Activated CD8-positive, alpha-beta T cell treated with anti-CD3 and anti-CD28 coated beads for 36 hours (primary cell): ENCODE measurements at regions not wholly inside any gene's neighbourhood (a gene's known extent, or its start where the extent isn't known, plus 50 kb on each side); places are given as distances from the start of the nearest gene placed in this dataset.

Experiments
- ATAC-seq: fragments of 200-7000 bp; cut with Tn5 transposase; one replicate; pipeline ENCODE4 v1.10.0; 2021; ENCODE audit warnings: mild to moderate bottlenecking, moderate library complexity
- CTCF ChIA-PET: fragments of 350-600 bp; sonication (Branson Sonifier 250); formaldehyde crosslinking; loops from one replicate; lab custom pipeline; 2021; ENCODE audit warnings: antibody characterized with exemption; lab: Charles Lee
- POLR2A ChIA-PET: fragments of 350-600 bp; sonication (Branson Sonifier 250); formaldehyde crosslinking; loops from one replicate; lab custom pipeline; 2021; ENCODE audit warnings: antibody characterized with exemption; lab: Charles Lee
- DNase-seq: peaks from one replicate; pipeline ENCODE4 v3.0.0-alpha.2; 2020
- H3K27ac Mint-ChIP-seq: one replicate; pipeline ENCODE4 v1.8.0; 2021; ENCODE audit warnings: mild to moderate bottlenecking, mixed read lengths
- H3K27me3 Mint-ChIP-seq: one replicate; pipeline ENCODE4 v1.8.0; 2021; ENCODE audit warnings: mixed read lengths
- H3K36me3 Mint-ChIP-seq: one replicate; pipeline ENCODE4 v1.8.0; 2021; ENCODE audit warnings: low read depth, mixed read lengths
- H3K4me1 Mint-ChIP-seq: one replicate; pipeline ENCODE4 v1.8.0; 2021; ENCODE audit warnings: low read depth, mixed read lengths
- H3K4me3 Mint-ChIP-seq: one replicate; pipeline ENCODE4 v1.8.0; 2021; ENCODE audit warnings: mild to moderate bottlenecking, moderate library complexity, mixed read lengths
- H3K9me3 Mint-ChIP-seq: one replicate; pipeline ENCODE4 v1.8.0; 2021; ENCODE audit warnings: mixed read lengths
- intact Hi-C: fragments of 100-400 bp; cut with micrococcal nuclease; formaldehyde crosslinking; loops from one replicate; pipeline ENCODE4 v1.10.0; 2022
- TF ChIP-seq, protein P1 (sequence below): fragments of 200-600 bp; IDR thresholded peaks from one replicate; pipeline ENCODE4 v1.8.0; 2022; ENCODE audit warnings: antibody characterized with exemption, mild to moderate bottlenecking

DNA sequence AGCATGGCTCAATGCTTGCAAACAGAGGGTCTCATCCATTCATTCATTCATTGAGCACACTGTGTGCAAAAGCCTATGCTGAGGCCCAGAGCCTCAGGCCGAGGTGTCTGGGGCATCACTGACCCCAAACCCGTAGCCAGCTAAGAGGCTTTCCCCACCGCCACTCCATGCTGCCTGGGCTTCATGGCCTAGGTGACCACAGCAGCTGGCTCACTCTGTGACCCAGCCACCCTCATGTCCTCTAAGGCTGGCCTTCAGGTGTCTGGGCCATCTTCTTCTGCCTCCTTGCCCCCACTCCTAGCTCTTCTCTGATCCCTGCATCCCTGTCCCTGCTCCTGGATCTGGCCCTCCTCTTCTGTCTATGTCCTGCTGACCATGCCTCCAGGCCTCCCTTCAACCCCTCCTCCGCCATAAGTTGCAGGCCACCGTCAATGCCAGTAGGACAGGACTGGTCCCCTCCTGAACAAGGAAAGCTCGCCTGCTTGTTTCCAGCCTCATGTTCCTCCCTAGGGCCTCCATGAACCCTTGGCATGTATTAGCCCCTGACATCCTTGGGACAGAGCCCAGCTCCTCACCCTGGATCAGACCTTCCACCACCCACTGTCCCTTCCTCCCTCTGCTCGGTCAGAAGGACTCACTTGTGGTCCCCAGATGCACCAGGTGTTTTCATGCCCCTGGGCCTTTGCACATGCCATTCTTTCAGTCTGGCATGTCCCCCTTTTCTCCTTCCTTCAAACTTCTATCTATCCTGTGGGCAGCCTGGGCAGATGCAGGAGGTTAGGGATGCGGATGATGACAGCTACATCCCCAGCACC is 92.8 kb downstream of the MYEOV start:
- Mint-ChIP-seq H3K4me1 (no peaks in the 10 kb centered on the region), H3K27me3 (no peaks in the 10 kb centered on the region), H3K27ac (no peak overlapping the region), H3K9me3 (peaks cover 21% of the 10 kb centered on the region), H3K4me3 (no peak overlapping the region), H3K36me3 (no peaks in the 10 kb centered on the region)
- no peak for ATAC-seq
- POLR2A ChIA-PET, result no interaction called here
- CTCF ChIA-PET, result interaction anchor here (0.6 kb wide), 1 partner anchor 1129 kb away, joined by 3 read pairs; no protein-coding TSS in a partner anchor
- intact Hi-C loops, result no loop called here
- TF ChIP-seq, protein P1, sequence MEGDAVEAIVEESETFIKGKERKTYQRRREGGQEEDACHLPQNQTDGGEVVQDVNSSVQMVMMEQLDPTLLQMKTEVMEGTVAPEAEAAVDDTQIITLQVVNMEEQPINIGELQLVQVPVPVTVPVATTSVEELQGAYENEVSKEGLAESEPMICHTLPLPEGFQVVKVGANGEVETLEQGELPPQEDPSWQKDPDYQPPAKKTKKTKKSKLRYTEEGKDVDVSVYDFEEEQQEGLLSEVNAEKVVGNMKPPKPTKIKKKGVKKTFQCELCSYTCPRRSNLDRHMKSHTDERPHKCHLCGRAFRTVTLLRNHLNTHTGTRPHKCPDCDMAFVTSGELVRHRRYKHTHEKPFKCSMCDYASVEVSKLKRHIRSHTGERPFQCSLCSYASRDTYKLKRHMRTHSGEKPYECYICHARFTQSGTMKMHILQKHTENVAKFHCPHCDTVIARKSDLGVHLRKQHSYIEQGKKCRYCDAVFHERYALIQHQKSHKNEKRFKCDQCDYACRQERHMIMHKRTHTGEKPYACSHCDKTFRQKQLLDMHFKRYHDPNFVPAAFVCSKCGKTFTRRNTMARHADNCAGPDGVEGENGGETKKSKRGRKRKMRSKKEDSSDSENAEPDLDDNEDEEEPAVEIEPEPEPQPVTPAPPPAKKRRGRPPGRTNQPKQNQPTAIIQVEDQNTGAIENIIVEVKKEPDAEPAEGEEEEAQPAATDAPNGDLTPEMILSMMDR, result no peak
- no peak for DNase-seq

DNA sequence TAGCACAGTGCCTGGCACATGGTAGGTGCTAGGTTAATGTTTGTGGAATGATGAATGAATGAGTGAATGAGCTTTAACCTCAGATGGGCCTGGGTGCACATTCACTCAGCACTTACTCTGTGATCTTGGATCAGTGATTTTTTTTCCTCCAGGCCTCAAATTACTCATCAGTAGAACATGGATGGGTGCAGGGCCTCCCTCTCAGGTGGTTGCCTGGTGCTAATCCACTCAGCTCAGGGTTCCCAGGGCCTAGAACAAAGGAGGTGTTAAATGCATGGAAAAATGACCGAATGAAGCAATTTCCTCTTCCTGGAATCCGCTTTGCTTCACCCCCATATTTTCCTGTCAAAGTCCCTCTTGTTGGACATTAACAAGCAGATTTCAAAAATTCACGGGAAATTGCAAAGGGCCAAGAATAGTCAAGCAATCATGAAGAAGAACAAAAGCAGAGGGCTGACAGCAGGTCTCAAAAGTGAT is 93.5 kb downstream of the MYEOV start:
- no peaks in the 10 kb centered on the region for H3K27me3 Mint-ChIP-seq
- no peak for ATAC-seq
- TF ChIP-seq, protein P1, result no peak
- CTCF ChIA-PET, result no interaction called here
- H3K27ac Mint-ChIP-seq, result no peak overlapping the region
- POLR2A ChIA-PET, result no interaction called here
- intact Hi-C loops, result no loop called here
- peaks cover 21% of the 10 kb centered on the region for H3K9me3 Mint-ChIP-seq
- H3K4me3 Mint-ChIP-seq, result no peak overlapping the region
- no peaks in the 10 kb centered on the region for H3K36me3 Mint-ChIP-seq
- no peak for DNase-seq
- no peaks in the 10 kb centered on the region for H3K4me1 Mint-ChIP-seq

DNA sequence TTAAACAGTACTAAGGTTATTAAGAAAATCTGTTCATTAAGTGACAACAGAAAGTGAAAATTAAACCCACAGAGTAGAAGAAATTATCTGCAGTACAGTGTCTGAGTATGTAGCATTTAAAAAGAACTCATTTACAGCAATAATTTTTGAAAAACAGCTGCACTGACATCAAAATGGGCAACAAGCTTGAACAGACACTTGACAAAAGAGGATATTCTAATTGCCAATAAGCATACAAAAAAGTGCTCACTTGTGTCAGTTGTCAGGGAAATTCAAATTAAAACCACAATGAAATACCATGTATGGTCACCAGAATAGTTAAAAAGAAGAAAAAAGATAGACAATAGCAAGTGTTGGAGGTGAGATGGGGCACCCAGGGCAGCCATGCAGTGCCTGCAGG is 93.3 kb upstream of the LINC01488 start:
- ChIA-PET CTCF (no interaction called here), POLR2A (no interaction called here)
- no peak overlapping the region for H3K27ac Mint-ChIP-seq
- H3K4me3 Mint-ChIP-seq, result no peak overlapping the region
- TF ChIP-seq, protein P1, result no peak
- DNase-seq (no peak), ATAC-seq (no peak)
- no peaks in the 10 kb centered on the region for H3K4me1 Mint-ChIP-seq
- intact Hi-C loops, result no loop called here
- H3K27me3 Mint-ChIP-seq, result no peaks in the 10 kb centered on the region
- no peaks in the 10 kb centered on the region for H3K36me3 Mint-ChIP-seq
- H3K9me3 Mint-ChIP-seq, result peaks cover 21% of the 10 kb centered on the region

DNA sequence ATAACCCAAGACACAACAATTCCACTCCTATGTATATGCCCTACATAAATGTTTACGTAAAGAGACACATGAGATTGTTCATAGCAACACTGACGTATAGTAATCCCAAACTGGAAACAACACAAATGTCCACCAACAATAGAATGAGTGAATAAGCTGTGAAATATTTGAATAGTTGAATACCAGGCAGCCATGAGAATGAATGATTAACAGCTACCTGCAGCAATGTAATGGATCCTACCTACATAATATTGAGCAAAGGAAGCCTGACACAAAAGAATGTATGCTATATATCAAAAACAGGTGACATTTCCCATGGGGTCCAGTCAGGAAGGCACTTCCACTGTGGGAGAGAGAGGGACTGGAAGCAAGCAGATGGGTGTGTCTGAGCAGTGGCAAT is 92.8 kb upstream of the LINC01488 start:
- Mint-ChIP-seq H3K4me3 (no peak overlapping the region), H3K4me1 (no peaks in the 10 kb centered on the region), H3K36me3 (no peaks in the 10 kb centered on the region), H3K27me3 (no peaks in the 10 kb centered on the region), H3K27ac (no peak overlapping the region), H3K9me3 (peaks cover 21% of the 10 kb centered on the region)
- DNase-seq (no peak), ATAC-seq (no peak)
- CTCF ChIA-PET, result no interaction called here
- intact Hi-C loops, result no loop called here
- TF ChIP-seq, protein P1, result no peak
- POLR2A ChIA-PET, result no interaction called here

DNA sequence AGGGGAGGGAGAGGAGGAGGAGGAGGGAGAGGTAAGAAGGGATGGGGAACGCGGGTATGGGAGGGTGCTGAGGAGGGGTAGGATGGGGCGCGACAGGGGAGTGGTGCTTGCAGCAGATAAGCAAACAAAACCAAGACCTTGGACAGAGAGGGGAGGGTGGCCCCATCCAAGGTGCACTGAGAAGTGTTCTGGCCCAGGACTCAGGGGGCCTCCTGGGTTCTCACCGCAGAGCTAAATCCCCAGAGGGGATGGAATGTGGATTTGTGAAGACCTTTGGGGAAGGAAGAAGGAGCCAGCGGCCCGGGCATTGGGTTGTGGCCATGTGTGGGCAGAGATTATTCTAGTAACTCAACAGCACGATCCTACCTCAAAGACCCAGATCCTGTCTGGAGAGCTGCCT is 90.9 kb upstream of the LINC01488 start:
- intact Hi-C loops, result no loop called here
- DNase-seq, result no peak
- H3K4me3 Mint-ChIP-seq, result no peak overlapping the region
- TF ChIP-seq, protein P1, result no peak
- ChIA-PET POLR2A (no interaction called here), CTCF (no interaction called here)
- H3K9me3 Mint-ChIP-seq, result peaks cover 21% of the 10 kb centered on the region
- no peaks in the 10 kb centered on the region for H3K4me1 Mint-ChIP-seq
- H3K27me3 Mint-ChIP-seq, result no peaks in the 10 kb centered on the region
- ATAC-seq, result no peak
- H3K27ac Mint-ChIP-seq, result no peak overlapping the region
- H3K36me3 Mint-ChIP-seq, result no peaks in the 10 kb centered on the region
